ENCODE measurements at regions not wholly inside any gene's neighbourhood (a gene's known extent, or its start where the extent isn't known, plus 50 kb on each side); places are given as distances from the start of the nearest gene placed in this dataset.

DNA sequence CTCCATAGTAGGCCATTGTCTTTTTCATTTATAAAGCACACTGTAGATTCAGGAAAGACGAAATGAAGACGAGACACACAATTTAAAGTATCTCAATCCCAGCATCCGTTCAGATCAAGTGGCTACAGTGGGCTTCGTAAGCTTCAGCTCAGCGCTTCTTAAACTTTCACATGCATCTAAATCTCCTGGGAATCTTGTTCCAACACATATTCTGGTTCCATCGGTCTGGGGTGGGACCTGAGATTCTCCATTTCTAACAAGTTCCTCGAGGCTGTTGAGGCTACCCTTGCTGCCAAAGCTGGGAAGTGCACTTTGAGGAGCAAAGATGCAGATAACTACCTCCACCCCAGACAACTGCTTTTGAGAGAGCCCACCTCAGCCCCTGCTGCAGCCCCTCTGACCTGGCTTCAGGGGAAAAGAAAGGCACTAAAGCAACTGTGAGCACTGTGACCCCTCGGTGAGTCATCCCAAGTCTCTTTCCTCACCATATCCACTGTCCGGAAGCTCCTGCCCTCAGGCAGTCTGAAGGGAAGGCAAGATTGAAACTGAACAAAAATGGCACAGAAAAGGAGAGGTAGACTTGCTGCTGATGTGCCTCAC lies 201.1 kb upstream of the FBXO11 start:
- no peak for DNase-seq
- Mint-ChIP-seq H3K4me1 (ENCODE audit: low read depth) (peaks cover 28% of the 10 kb centered on the region), H3K4me3 (no peak overlapping the region)

GRCh38 chr2:48108455-48108854 lies 202.2 kb upstream of the FBXO11 start:
- Mint-ChIP-seq H3K9me3 (no peaks in the 10 kb centered on the region), H3K27ac (no peak overlapping the region), H3K27me3 (peaks cover 3% of the 10 kb centered on the region), H3K4me1 (ENCODE audit: low read depth) (peaks cover 35% of the 10 kb centered on the region), H3K4me3 (no peak overlapping the region), H3K36me3 (ENCODE audit: low read depth) (peaks cover 1% of the 10 kb centered on the region)
- no peak for DNase-seq

More for the DNA sequence above, 201.1 kb upstream of the FBXO11 start:
- Mint-ChIP-seq H3K9me3 (no peaks in the 10 kb centered on the region), H3K36me3 (ENCODE audit: low read depth) (peaks cover 1% of the 10 kb centered on the region), H3K27ac (no peak overlapping the region), H3K27me3 (peaks cover 3% of the 10 kb centered on the region)

DNA sequence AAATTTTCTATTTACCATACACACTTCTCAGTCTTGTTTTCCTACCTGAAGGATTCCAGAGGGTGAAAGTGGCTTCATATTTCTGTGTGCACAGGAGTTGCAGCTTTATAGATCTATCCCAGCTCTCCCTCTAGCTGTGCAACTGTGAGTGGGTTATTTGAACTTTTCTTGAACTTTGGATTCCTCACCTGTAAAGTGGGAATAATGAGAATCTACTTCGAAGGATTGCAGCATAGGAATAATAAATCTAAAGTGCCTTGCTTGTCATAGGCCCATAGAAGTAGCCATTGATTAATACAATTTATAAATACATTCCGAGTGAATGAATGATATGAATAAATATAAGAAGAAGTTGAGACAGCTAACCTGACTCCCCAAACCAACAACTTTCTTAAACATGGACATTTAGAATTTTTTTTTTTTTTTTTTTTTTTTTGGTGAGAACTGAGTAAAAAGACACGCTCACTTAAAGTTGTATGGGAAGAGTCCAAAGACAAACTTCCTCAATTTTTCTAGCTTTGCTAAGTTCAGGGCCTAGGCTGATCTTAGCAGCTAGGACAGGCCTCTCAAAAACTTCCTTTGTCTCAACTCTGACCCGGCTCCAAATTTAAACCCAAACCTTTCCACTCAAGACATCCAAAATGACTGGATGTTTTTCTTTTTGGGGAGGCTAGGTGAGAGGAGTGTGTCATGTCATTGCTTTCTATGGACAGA lies 203.3 kb upstream of the FBXO11 start:
- Mint-ChIP-seq H3K36me3 (ENCODE audit: low read depth) (peaks cover 1% of the 10 kb centered on the region), H3K9me3 (no peaks in the 10 kb centered on the region), H3K4me3 (no peak overlapping the region), H3K27me3 (peaks cover 3% of the 10 kb centered on the region), H3K4me1 (ENCODE audit: low read depth) (peaks cover 47% of the 10 kb centered on the region), H3K27ac (no peak overlapping the region)
- DNase-seq, result no peak

DNA sequence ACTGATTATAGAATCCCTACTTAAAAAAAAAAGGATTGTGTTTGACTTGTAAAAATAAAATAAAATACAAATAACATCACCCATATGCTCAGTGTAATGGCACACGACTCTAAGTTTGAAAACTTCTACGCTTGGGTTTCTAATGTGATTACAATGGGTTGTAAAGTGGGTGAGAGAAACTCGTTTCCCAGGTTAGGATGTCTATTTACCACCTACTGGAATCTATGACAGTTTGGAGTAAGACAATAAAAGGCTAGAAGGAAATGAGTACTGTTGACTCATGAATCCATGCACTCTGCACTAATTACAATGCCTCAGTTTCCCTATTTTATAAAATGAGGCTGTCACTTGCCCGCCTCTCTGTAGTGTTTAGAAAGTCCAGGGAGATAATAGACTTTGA lies 204.0 kb upstream of the FOXN2 start:
- Mint-ChIP-seq H3K9me3 (no peaks in the 10 kb centered on the region), H3K4me1 (ENCODE audit: low read depth) (peaks cover 49% of the 10 kb centered on the region), H3K36me3 (ENCODE audit: low read depth) (peaks cover 1% of the 10 kb centered on the region), H3K27me3 (no peaks in the 10 kb centered on the region), H3K27ac (no peak overlapping the region), H3K4me3 (peak overlapping the region; percentile 85)
- DNase-seq, result no peak

DNA sequence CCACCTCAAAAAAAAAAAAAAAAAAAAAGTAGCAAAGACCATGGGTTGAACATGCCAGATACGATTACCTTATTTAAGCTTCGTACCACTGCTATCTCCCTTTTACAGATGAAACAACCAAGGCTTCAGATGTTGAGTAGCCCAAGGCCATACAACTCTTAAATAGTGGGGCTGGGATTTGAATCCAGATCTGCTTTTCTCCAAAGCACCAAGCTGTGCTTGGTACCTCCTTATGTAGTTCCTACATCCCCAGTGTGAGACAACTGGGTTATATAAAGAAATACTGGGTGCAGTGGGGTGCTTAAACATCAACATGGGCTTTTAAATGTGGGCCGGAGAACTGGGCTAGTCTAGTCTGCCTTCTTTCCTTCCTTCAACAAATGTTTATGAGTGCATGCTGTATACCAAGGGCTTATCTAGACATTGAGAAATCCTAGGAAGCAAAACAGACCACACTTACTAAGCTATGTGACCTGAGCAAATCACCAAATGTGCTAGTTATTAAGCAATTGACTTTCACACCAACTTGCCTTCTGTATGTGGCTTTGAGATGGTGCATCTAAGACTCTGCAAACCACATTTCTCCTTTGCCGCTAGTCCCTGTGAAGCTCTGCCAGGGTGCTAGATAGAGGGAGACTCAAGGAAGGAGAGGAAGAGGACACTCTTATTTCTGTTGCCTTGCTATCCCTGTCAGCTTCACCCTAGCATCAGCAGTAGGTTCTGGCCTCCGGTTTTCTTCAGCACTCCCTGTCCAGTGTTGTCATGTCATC lies 201.4 kb upstream of the FOXN2 start:
- H3K4me3 Mint-ChIP-seq, result no peak overlapping the region
- no peak for DNase-seq
- H3K9me3 Mint-ChIP-seq, result no peaks in the 10 kb centered on the region
- H3K27ac Mint-ChIP-seq, result peak overlapping the region; percentile 52
- H3K4me1 Mint-ChIP-seq (ENCODE audit: low read depth), result peaks cover 34% of the 10 kb centered on the region
- H3K27me3 Mint-ChIP-seq, result no peaks in the 10 kb centered on the region
- peaks cover 1% of the 10 kb centered on the region for H3K36me3 Mint-ChIP-seq (ENCODE audit: low read depth)

DNA sequence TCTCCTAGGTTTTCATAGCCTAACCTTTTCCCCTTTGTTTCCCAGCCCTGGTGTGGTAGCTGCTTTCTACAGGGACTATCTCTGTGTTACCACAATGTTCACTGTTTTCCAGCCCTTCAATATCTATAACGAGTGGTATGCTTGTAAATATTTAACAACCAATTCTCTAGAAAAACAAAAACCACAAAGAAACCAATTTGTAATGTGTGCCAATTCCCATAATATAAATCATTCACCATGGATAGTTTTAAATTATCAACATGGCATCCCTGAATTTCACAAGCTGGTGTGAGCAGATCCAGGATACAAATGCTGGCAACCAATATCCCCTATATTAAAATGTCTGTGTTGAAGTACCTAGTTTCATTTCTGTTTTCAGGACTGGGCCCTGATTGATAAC lies 200.7 kb upstream of the FOXN2 start:
- Mint-ChIP-seq H3K36me3 (ENCODE audit: low read depth) (peaks cover 1% of the 10 kb centered on the region), H3K27me3 (no peaks in the 10 kb centered on the region), H3K4me3 (no peak overlapping the region), H3K4me1 (ENCODE audit: low read depth) (peaks cover 34% of the 10 kb centered on the region), H3K27ac (peak overlapping the region; percentile 52), H3K9me3 (no peaks in the 10 kb centered on the region)
- DNase-seq, result no peak

DNA sequence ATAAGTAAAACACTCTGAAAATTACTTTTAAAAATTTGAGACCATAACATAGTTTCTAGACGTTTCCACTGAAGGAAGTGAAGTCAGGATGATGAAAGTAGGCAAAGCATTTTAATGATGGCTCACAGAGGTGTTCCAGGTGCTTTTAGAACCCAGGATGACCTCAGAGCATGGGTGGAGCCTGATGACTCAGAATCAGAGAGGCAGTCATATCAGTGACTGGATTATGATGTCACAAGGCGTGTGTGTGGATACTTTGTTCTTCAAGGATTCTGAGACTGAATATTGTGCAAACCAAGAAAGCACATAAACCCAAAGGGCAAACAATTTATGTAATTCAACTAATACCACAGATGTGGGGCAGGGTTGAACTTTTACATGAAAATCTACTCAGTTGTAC lies 200.2 kb upstream of the FOXN2 start:
- Mint-ChIP-seq H3K4me1 (ENCODE audit: low read depth) (peaks cover 34% of the 10 kb centered on the region), H3K27ac (peak overlapping the region; percentile 52), H3K4me3 (no peak overlapping the region), H3K27me3 (no peaks in the 10 kb centered on the region), H3K9me3 (no peaks in the 10 kb centered on the region), H3K36me3 (ENCODE audit: low read depth) (peaks cover 1% of the 10 kb centered on the region)
- DNase-seq, result peak; percentile 55

- no peaks in the 10 kb centered on the region for H3K27me3 Mint-ChIP-seq
- peaks cover 32% of the 10 kb centered on the region for H3K4me1 Mint-ChIP-seq (ENCODE audit: low read depth)
- DNase-seq, result no peak
- no peaks in the 10 kb centered on the region for H3K36me3 Mint-ChIP-seq (ENCODE audit: low read depth)
- H3K4me3 Mint-ChIP-seq, result no peak overlapping the region
- H3K27ac Mint-ChIP-seq, result no peak overlapping the region
- H3K9me3 Mint-ChIP-seq, result no peaks in the 10 kb centered on the region
These were observed 198.0 kb upstream of the FOXN2 start for GRCh38 chr2:48116497-48116896.

DNA sequence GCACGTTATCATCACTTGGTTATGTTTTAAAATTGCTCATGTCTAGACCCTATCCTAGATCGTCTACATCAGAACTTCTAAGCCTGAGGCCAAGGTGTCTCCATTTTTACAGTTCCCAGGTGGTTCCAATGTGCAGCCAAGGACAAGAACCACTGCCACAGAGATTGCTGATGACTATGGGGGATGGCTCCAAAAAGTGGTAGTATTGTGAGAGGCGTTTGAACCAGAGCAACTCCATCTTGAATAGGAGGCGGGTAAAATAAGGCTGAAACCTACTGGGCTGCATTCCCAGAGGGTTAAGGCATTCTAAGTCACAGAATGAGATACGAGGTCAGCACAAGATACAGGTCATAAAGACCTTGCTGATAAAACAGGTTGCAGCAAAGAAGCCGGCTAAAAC lies 195.6 kb upstream of the FOXN2 start:
- no peaks in the 10 kb centered on the region for H3K27me3 Mint-ChIP-seq
- H3K4me3 Mint-ChIP-seq, result no peak overlapping the region
- peaks cover 20% of the 10 kb centered on the region for H3K4me1 Mint-ChIP-seq (ENCODE audit: low read depth)
- H3K36me3 Mint-ChIP-seq (ENCODE audit: low read depth), result no peaks in the 10 kb centered on the region
- no peaks in the 10 kb centered on the region for H3K9me3 Mint-ChIP-seq
- DNase-seq, result no peak
- H3K27ac Mint-ChIP-seq, result no peak overlapping the region

DNA sequence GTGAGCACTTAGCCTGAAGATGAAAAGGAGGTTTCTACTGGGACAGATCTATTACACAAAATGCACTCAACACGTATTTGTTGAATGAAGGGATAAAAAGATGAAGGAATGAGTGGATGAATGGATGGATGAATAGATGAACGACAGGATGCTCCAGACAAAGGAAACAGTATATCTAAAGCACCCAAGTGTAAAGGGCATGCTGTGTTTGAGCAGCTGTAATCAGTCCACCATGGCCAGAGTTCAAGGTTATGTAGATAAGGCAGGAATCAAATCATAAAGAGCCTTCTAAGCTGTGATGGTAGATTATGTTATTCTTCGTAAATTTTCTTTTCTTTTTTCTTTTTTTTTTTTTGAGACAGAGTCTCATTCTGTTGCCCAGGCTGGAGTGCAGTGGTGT lies 194.4 kb upstream of the FOXN2 start:
- Mint-ChIP-seq H3K4me1 (ENCODE audit: low read depth) (peaks cover 10% of the 10 kb centered on the region), H3K27ac (no peak overlapping the region), H3K36me3 (ENCODE audit: low read depth) (no peaks in the 10 kb centered on the region), H3K9me3 (no peaks in the 10 kb centered on the region), H3K4me3 (no peak overlapping the region), H3K27me3 (no peaks in the 10 kb centered on the region)
- DNase-seq, result no peak

DNA sequence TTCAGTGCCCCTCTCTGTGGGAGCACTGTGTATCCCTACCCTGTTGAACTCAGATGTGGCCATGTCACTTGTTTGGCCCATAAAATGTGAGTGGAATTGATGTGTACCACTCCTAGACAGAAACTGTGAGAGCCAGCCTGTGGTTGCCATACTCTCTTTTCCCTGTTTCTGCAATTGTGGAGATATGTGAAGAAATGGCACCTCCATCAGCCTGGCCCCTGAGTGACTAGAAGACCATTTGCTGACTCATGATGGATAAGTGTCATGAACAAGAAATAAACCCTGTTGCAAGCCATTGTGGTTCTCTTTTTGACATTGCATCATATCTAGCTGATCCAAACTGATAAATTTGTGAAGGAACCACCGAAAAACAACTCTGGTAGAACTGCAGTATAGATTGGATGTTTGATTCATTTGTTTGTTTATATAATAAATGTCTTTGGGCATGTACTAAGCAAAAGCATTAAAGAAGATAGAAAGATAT lies 193.7 kb upstream of the FOXN2 start:
- no peak overlapping the region for H3K27ac Mint-ChIP-seq
- no peaks in the 10 kb centered on the region for H3K9me3 Mint-ChIP-seq

DNA sequence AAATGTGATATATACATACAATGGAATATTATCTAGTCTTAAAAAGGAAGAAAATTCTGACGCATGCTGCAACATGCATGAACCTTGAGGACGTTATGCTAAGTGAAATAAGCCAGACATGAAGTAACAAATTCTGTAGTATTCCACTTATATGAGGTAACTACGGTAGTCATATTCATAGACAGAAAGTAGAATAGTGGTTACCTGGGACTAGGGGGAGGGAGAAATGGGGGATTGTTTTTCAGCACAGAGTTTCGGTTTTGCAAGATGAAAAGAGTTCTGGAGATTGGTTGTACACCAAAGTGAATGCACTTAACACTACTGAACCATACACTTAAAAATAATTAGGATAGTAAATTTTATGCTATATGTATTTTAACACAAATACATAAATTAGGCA lies 192.3 kb upstream of the FOXN2 start:
- H3K4me1 Mint-ChIP-seq (ENCODE audit: low read depth), result peaks cover 10% of the 10 kb centered on the region
- H3K27me3 Mint-ChIP-seq, result no peaks in the 10 kb centered on the region
- no peaks in the 10 kb centered on the region for H3K9me3 Mint-ChIP-seq
- no peak for DNase-seq
- no peak overlapping the region for H3K4me3 Mint-ChIP-seq
- no peaks in the 10 kb centered on the region for H3K36me3 Mint-ChIP-seq (ENCODE audit: low read depth)
- no peak overlapping the region for H3K27ac Mint-ChIP-seq

More for the DNA sequence above, 193.7 kb upstream of the FOXN2 start:
- H3K27me3 Mint-ChIP-seq, result no peaks in the 10 kb centered on the region
- DNase-seq, result no peak
- H3K4me3 Mint-ChIP-seq, result no peak overlapping the region
- H3K4me1 Mint-ChIP-seq (ENCODE audit: low read depth), result peaks cover 10% of the 10 kb centered on the region
- no peaks in the 10 kb centered on the region for H3K36me3 Mint-ChIP-seq (ENCODE audit: low read depth)

GRCh38 chr2:48124592-48124991 lies 189.9 kb upstream of the FOXN2 start:
- Mint-ChIP-seq H3K27me3 (no peaks in the 10 kb centered on the region), H3K4me1 (ENCODE audit: low read depth) (peaks cover 10% of the 10 kb centered on the region), H3K9me3 (no peaks in the 10 kb centered on the region), H3K36me3 (ENCODE audit: low read depth) (no peaks in the 10 kb centered on the region), H3K4me3 (no peak overlapping the region), H3K27ac (no peak overlapping the region)
- no peak for DNase-seq

- Mint-ChIP-seq H3K36me3 (ENCODE audit: low read depth) (no peaks in the 10 kb centered on the region), H3K9me3 (no peaks in the 10 kb centered on the region), H3K4me1 (ENCODE audit: low read depth) (peaks cover 5% of the 10 kb centered on the region), H3K4me3 (no peak overlapping the region), H3K27me3 (no peaks in the 10 kb centered on the region), H3K27ac (no peak overlapping the region)
- no peak for DNase-seq
These were observed 188.3 kb upstream of the FOXN2 start for GRCh38 chr2:48126162-48126561.

Data from activated T-cell treated with anti-CD3 and anti-CD28 coated beads, Interleukin-2, amount 50 U/mL, for 24 hours (primary cell).